Activated CD4-positive, CD25-positive, alpha-beta regulatory T cell treated with anti-CD3 and anti-CD28 coated beads, Interleukin-2, amount 50 U/mL, for 16 hours (primary cell): ENCODE measurements at regions not wholly inside any gene's neighbourhood (a gene's known extent, or its start where the extent isn't known, plus 50 kb on each side); places are given as distances from the start of the nearest gene placed in this dataset.

Source experiments
- DNase-seq: peaks from one replicate; pipeline ENCODE4 v3.0.0-alpha.2; 2020; ENCODE audit warnings: low read depth, low spot score

DNA sequence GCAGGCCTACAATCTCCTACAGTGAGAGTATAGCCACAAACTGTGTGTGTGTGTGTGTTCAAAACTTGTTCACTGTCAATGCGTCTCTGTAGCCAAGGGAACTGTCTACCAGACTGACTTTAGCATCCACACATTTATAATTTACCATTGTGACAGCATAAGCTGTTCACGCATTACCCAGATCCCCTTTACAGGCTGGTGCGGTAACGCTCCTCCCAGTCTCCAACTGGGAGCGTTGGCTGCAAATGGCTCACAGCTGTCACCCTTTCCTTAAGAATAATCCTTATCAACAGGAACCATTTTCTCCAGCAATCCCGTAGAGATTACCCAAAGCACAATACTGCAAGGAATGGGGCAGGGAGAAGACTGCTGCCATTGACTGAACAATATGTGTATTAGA, 199.5 kb downstream of the GPAM start:
- DNase-seq: no peak

DNA sequence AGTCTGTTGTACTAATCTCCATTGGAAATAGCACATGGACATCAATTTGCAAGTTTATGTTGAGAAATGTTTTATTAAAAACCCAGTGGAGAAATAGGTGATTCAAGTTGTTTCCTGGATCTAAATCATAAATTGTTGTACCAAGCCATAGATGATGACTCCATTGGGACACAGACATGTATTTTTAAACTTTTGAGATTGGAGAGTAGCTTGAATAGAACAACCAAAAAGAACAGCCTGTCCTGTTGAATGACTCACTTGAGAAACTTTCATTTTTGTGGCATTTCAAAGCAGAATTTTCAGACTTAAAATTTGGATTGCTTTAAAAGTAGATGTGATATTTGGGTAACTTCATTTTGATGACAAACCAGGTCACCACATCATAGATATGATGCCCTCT, 197.5 kb downstream of the GPAM start:
- DNase-seq: no peak

DNA sequence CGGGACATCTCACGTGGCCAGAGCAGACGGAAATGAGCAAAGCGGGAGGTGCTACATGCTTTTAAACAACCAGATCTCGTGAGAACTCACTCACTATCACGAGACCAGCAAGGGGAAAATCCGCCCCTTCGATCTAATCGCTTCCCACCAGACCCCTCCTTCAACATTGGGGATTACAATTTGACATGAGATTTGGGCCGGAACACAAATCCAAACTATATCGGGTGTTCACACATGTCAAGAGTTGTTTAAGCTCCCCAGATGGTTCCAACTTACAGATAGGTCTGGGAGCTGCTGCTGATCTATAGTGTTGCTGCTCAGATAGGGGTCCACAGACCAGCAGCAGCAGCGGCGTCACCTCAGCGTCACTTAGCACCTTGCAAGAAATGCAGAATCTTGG, 194.9 kb downstream of the GPAM start:
- DNase-seq: no peak

DNA sequence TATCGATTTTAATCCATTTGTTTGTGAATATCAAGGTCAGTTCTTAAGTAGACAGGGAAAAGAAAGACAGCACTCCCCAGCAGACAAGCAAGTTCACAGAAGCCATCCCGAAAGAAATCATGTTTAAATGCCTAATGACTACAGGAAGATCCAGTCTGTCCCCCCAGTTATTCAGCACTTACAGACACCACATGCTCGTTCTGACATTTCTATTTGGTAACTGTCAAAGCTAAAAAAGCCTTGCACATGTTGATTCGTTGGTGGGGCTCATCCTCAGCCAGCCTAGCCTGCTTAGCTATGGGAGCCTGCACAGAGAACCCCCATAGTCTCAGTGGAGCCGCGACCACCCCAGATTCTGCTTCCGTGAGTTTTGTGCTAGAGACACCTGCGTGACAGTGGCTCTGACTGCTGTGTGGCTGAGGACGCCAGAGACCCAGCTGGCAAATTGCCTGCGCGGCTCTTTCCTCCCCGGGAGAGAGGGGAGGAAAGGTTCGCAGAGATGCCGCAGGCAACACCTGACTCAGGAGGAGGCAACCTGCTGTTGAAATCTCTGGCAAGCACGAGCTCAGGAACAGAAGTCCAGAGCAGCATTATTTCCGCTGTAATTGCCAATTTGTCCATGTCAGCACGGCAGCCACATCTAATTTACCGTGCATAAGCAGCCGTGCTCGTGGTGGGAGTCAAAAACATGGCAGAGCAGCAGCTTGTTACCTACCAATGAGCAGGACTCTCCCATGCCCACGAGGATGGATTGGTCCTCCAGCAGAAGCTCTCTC, 194.2 kb downstream of the GPAM start:
- no peak for DNase-seq

DNA sequence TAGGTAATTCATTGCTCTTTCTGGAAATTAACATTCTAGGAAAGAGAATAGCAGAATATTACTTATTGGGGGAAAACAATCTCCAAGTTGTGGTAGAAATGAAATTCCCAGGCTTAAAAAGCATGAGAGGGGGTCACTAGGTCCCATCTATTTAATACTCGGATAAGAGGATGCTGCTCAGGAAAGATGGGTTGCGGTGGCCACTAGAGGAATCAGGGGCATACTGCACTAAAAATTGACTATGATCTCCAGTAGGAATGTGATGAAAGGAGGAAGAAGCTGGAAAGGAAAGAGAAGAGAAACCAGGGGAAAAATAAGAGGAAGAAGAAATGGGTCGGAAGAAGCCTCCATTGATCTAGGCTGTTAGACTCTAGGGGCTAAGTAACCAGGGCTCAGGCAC, 192.8 kb downstream of the GPAM start:
- DNase-seq: no peak

DNA sequence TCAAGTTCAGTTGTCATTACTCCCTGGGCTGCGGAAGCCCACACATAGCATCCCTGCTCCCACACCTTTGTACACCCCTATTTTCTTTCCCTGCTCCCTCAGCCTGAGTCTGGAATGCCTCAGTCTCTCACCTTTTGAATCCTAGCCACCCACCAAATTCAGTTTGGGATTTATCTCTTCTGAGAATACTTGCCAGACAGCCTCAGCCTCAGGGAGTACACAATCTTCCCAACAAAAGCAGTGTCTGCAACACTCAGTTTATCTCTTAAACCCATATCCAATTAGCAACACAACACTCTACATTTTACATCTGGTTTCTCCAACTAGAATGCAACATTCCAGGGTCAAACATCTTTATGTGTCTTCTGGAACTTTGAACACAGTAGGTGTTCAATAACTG, 190.2 kb downstream of the GPAM start:
- DNase-seq: no peak

DNA sequence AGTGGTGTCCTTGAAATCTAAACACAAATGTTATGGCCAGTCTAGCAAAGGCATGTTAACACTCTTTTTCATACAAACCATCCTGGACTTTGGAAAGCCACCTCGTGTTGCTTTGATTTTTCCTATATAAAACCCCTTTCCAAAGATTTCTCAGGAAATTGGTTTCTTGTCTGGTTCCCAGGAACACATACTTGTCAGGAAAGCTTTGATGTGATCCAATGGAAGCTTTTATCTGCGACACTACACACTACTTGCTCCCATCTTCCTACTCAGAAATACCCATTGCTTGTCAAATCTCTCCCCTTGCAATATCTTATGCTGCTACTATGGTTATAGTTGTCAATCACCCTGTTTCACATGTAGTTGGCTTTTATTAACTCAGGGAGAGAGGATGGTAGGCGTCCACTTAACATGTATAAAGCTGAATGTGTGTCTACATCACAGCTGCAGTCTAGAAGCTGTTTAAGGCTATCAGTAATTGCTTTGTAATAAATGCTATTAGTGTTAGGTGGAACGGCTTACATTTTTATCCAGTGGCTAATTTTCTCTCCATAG, 189.6 kb downstream of the GPAM start:
- no peak for DNase-seq

DNA sequence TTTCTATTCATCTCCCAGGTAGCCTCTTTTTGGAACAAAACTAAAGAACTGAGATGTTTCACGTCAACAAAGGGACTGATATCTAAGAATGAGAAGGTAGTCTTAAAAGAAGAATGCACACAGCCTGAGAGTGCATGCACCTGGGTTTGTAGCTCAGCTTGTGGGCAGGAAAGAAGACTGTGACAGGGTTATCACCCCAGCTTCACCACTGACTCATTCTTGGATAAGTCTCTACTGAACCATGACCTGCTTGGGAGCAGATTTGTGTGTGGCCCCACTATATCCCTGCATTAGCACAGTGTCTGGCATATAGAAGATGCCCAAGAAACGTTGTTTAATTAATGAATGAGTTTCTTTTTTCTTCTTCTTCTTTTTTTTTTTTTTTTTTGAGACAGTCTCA, 187.5 kb downstream of the GPAM start:
- DNase-seq: no peak

DNA sequence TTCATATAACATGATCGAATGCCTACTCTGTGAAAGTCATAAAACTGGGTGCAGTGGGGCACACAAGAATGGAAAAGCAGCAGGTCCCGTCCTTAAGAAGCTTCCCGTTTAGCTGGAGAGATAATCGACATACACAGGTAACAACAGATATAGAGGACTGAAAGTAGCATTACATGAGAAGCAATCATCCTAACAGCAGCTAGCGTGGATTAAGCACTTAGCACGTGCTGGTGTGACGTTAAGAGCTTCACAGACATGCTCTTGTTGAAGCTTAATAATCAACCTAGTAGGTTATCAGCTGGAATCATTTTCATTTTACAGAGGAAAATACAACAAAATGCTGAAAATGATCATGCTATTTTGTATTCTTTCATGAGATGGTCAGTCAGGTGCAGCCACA, 184.8 kb downstream of the GPAM start:
- DNase-seq: no peak

DNA sequence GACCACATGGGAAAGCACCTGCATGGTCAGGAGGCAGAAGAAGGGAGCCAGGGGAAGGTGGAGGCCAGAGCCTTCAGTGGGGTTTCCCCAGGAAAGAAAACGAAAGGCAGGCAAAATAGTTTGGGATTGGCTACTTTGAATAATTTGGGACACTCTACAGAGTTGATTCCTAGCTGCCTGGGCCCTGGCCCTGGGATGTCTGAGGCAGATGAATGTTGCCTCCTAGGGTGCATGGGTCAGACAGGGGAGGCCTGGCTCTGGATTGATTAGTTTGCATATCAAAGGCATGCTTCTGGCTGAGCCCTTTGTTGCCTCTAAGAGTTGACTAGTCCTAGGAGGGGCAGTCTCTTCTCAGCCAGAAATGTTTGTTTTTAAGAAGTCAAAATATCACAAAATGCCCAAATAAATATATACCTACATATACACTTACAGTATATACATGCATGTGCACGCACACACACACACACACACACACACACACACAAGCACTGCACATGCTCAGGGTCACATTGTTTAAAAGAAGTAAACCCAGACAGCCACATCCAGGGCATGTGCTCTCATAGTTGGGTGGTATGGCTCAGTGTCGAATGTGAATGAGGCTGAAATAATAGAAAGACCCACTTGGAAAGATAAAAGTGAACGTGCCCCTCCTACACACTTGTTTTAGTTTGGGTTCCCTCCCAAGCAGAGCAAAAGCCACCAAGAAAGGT, 184.2 kb downstream of the GPAM start:
- DNase-seq: no peak

DNA sequence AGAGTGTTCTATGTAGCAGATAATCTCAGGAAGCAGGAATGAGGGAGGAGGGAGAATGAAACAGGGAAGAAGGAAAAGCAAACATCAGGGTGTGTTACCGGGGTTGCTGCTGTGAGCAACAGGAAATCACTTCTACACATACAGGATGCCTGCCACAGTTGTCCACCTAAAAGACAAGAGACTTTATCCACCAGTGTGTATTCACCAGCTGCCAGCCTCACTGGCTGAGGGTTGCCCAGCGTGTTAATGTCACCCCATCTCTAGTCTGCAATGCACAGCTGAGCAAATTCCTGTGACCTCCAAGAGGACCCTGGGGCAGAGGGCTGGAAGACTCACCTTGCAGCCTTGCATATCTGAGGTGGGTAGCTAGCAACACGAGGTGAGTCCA, 183.7 kb downstream of the GPAM start:
- DNase-seq: no peak

DNA sequence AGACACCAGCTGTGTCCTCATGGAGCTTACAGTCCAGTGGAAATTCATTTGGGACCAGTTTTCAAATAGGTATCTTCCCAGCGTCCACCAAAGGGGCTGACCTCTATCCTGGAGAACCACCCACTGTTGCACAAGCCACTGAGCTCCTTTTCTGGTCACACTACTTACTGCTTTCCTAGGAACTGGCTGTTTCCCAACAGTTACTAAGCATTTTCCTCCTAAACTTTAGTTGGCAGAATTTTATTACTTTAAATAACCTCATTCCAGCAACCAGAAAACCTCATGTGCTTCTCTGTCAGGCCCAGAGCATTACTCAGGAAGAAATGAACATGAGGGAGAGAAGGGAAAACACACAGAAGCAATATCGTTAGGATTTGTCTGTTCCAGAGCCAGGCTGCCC, 183.1 kb downstream of the GPAM start:
- DNase-seq: no peak

DNA sequence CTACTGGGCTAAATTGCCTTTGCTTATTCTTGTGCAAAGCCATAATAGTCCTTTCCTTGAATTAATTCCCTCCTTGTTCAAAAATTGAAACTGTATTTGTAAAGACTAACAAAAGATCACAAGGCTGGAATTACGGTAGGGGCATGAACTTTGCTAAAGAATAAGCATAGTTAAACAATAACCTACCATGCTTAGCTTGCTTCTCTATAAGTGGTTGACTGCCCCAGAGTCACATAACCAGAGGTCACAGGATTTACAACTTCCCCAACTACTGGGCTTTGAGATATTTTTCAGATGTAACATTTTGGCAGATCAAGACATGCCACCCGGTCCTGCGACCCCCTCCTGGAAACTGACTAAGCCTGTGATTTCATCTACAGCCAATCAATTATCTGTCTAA, 181.4 kb downstream of the GPAM start:
- no peak for DNase-seq

DNA sequence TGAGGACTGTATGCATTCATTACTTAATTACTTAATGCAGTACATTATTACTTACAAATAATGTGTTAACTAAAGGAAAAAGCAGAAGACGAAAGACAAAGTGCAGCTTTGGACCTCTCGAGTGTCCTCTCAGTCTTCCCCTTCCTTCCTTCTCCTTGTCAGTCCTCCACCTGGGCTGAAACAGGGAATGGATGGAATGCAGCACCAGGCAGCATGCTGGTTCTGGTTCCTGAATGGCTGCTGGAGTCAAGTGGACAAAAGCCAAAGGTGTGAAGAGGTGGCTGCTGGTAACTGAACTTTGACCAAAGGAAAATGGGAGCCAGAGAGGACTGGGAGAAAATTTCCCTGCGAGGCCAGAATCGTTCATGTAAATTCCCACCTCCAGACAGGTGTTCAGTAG, 179.5 kb downstream of the GPAM start:
- DNase-seq: no peak

DNA sequence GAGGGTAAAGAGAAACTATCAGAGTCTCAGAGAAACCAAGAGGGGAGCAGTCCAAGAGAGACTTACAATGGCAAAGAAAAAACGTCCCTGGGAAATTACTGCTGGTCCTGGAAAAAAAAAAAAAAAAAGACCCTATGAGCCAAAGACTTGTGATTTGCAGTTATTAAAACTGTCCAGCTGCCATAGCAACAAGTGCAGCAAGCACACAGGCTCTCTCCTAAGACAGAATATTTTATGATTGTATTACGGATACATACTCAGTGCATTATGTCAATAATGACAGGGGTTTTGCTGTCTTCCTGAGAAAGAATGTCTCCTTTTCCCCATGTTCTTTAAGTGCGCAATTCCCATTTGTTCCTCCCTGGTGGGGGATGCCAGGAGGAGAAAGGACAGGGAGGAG, 178.5 kb downstream of the GPAM start:
- no peak for DNase-seq

DNA sequence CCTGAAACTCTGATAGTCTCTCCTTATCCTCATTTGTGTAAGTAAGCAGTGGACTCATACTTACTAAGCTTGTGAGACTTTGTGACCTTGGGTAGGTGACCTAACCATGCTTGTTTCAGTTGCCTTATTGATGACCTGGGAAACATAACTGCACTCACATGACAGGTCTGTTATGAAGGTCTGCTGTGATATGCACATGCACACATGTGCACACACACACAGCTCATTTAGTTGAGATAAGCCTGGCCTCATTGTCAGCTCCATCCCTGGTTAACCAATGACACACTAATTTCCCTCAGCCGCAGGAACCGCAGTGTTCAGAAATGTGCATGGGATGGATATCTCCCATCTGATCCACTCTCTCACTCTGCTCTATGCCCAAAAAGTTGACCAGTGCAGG, 177.2 kb downstream of the GPAM start:
- DNase-seq: no peak

DNA sequence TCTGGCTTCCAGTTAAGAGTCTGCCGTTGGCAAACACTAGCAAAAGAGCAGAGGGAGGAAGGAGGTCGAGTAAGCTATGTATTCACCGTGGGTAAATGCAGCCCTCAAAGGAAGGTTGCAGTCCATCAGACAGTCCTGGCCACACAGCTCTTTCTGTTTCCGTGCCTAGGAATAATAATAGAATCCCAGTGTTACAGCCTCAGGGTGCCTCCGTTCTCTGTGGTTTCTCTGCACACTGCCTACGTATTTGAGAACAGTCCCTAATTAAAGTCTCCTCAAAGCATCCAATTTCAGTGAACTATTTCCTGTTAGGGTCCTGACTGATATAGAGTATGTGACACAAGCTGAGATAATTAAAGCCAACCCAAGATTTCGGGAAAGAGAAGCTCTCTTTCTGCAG, 176.7 kb downstream of the GPAM start:
- no peak for DNase-seq

DNA sequence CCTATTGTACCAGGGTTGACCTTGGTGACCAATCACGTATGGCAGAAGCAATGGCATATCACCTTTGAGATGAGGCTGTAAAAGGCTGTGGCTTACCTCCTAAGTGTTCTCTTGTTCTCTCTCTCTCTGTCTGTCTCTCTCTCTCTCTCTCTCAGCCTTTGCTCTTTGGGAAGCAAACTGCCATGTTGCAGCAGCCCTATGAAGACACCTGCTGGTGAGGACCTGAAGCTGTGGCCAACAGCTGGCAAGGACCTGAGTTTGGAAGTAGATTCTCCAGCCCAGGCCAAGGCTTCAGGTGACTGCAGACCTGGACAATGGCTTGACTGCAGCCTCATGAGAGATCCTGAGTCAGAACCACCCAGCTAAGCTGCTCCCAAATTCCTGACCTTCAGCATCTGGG, 161.4 kb downstream of the GPAM start:
- DNase-seq: no peak

DNA sequence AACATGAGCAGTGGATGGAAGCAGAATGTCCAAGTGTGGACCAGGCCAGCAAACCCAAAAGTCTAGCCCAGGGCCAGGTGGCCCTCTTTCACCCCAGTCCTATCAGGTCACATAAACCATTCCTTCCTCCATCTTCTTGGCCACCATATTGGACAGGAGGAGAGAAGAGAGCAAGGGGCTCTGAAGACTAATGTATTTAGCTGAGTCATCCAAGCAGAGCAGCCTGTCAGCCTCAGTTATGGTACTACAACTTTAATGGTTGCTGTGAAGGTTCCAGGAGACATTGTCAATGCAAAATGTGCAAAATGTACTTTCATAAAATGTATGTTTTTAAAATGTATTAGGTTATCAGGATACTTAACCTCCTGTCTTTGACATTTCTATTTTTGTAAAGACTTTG, 159.5 kb downstream of the GPAM start:
- no peak for DNase-seq

DNA sequence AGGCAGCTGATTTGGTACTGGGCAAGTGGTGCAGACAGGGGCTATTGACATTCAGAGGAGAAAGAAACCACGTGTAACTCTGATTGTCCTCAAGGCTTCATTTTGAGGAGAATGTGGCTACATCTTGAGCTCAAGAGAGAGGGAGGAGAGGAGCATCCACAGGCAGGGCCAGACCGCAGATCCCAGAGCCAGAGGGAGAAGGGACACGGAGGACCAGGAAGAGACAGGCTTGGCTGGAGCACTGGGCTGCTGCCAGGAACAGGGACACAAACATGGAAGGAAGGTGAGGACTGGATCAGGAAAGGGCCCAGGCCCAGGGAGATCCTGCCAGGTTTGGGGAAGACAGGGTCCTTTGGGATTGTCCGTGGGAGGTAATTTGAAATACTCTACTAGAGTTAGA, 158.3 kb downstream of the GPAM start:
- DNase-seq: no peak

DNA sequence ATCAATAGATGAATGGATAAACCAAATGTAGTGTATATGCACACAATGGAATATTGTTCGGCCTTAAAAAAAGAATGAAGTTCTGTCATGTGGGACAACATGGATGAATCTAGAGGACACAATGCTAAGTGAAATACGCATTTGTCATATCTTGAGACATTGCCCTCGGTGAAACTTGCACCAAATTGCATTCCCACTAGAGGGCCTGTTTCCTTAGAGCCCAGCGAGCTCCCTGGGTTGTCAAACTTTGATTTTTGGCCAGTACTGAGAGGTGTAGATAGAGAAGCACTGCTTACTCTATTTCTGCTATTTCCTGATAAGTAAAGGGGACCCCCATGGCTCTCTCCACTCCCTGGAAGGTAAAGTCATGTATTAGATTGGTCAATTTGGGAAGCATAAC, 157.1 kb downstream of the GPAM start:
- DNase-seq: no peak

DNA sequence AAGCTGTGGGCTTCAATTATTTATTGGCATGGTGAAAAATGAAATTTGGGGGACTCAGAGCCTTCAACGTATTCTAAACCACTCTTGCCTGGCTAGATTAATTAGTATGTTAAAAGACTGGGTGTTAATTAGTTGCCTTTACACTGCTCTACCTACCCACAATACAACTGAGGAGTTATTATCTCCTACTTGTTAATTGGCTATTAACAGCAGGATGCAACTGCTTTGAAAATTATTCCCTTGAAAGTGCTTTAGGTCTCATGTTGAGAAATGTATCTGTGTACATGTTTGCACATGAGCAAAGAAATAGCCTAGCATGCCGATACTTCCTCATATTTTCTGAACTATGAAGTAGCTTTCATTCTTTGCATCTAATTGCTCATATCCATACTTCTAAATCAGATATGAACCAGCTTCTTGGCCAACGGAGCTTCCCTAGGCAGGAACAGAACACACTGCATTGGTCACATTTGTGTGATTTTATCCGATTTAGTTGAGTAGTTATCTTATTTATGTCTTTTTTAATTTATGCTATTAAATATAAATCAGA, 155.8 kb downstream of the GPAM start:
- DNase-seq: no peak

DNA sequence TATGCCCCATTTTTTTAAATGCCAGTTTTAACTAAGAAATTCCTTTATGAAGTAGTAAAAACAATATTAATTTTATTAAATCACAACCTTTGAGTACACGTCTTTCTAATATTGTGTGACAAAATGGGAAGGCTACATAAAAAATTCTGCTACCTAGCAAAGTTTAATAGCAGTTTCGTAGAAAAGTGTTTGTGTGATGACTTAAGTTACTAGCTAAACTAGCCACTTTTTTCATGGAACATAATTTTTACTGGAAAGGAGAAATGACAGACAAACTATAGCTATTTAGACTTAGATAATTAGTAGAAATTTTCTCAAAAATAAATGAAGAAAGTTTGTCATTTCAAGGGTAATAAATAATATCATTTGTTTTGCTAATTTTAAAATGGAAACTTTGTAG, 153.1 kb downstream of the GPAM start:
- DNase-seq: no peak
